ENCODE measurements at regions not wholly inside any gene's neighbourhood (a gene's known extent, or its start where the extent isn't known, plus 50 kb on each side); places are given as distances from the start of the nearest gene placed in this dataset.
"Not testable (repeated sequence)": the region's sequence is repeated elsewhere in the genome, so short reads cannot be mapped to it uniquely, and the experiment has no call there.

- Histone ChIP-seq H3K27ac (ENCODE audit: low read depth, low read length, poor library complexity, severe bottlenecking) (no peak overlapping the region), H3K27me3 (ENCODE audit: insufficient read depth, low read length) (no peaks in the 10 kb centered on the region), H3F3A (ENCODE audit: insufficient read depth, low read length) (no peaks in the 10 kb centered on the region), H4K20me1 (ENCODE audit: insufficient read depth, low read length) (no peaks in the 10 kb centered on the region), H3K9me2 (ENCODE audit: low read depth, low read length) (no peaks in the 10 kb centered on the region), H3K36me3 (ENCODE audit: insufficient read depth, low read length) (no peaks in the 10 kb centered on the region), H3K9ac (ENCODE audit: low read length) (no peak overlapping the region), H3K79me2 (ENCODE audit: insufficient read depth, low read length) (no peaks in the 10 kb centered on the region), H3K9me3 (ENCODE audit: low read length) (no peaks in the 10 kb centered on the region), H2AFZ (ENCODE audit: low read length) (no peak overlapping the region), H3K4me3 (ENCODE audit: low read depth, low read length, poor library complexity, severe bottlenecking) (no peak overlapping the region), H3K4me1 (ENCODE audit: insufficient read depth, low read length, severe bottlenecking) (no peaks in the 10 kb centered on the region), H3K4me2 (ENCODE audit: low read length) (no peak overlapping the region)
- no peak for TF ChIP-seq EZH2 (IDR thresholded peaks at IDR 0.05; ENCODE audit: borderline replicate concordance, low read length)
- no peak for TF ChIP-seq CTCF (IDR thresholded peaks at IDR 0.05; ENCODE audit: low read length)
These were observed 127.8 kb upstream of the CCDC180 start for GRCh38 chr9:97179616-97180015.

- no peaks in the 10 kb centered on the region for H3K79me2 ChIP-seq (ENCODE audit: insufficient read depth, low read length)
- no peaks in the 10 kb centered on the region for H3K9me3 ChIP-seq (ENCODE audit: low read length)
- no peaks in the 10 kb centered on the region for H3K9me2 ChIP-seq (ENCODE audit: low read depth, low read length)
- no peaks in the 10 kb centered on the region for H3K36me3 ChIP-seq (ENCODE audit: insufficient read depth, low read length)
- H3K27me3 ChIP-seq (ENCODE audit: insufficient read depth, low read length): no peaks in the 10 kb centered on the region
- no peak overlapping the region for H3K27ac ChIP-seq (ENCODE audit: low read depth, low read length, poor library complexity, severe bottlenecking)
- no peak overlapping the region for H3K9ac ChIP-seq (ENCODE audit: low read length)
- TF ChIP-seq CTCF (IDR thresholded peaks at IDR 0.05; ENCODE audit: low read length): no peak
- TF ChIP-seq EZH2 (IDR thresholded peaks at IDR 0.05; ENCODE audit: borderline replicate concordance, low read length): no peak
- no peaks in the 10 kb centered on the region for H4K20me1 ChIP-seq (ENCODE audit: insufficient read depth, low read length)
- H3K4me3 ChIP-seq (ENCODE audit: low read depth, low read length, poor library complexity, severe bottlenecking): no peak overlapping the region
- H3K4me1 ChIP-seq (ENCODE audit: insufficient read depth, low read length, severe bottlenecking): no peaks in the 10 kb centered on the region
- H2AFZ ChIP-seq (ENCODE audit: low read length): no peak overlapping the region
- H3F3A ChIP-seq (ENCODE audit: insufficient read depth, low read length): no peaks in the 10 kb centered on the region
- no peak overlapping the region for H3K4me2 ChIP-seq (ENCODE audit: low read length)
These were observed 131.3 kb upstream of the CCDC180 start for GRCh38 chr9:97176206-97176605.

GRCh38 chr9:97168174-97168573, 129.2 kb upstream of the CTSV start:
- H4K20me1 ChIP-seq (ENCODE audit: insufficient read depth, low read length); H3K79me2 ChIP-seq (ENCODE audit: insufficient read depth, low read length); H3K4me3 ChIP-seq (ENCODE audit: low read depth, low read length, poor library complexity, severe bottlenecking); H3F3A ChIP-seq (ENCODE audit: insufficient read depth, low read length); H3K4me2 ChIP-seq (ENCODE audit: low read length); H3K27ac ChIP-seq (ENCODE audit: low read depth, low read length, poor library complexity, severe bottlenecking); H3K4me1 ChIP-seq (ENCODE audit: insufficient read depth, low read length, severe bottlenecking); H2AFZ ChIP-seq (ENCODE audit: low read length); H3K9me3 ChIP-seq (ENCODE audit: low read length); H3K9ac ChIP-seq (ENCODE audit: low read length); H3K9me2 ChIP-seq (ENCODE audit: low read depth, low read length); H3K27me3 ChIP-seq (ENCODE audit: insufficient read depth, low read length); H3K36me3 ChIP-seq (ENCODE audit: insufficient read depth, low read length): not testable (repeated sequence)

- H3K27me3 ChIP-seq (ENCODE audit: insufficient read depth, low read length); H3K36me3 ChIP-seq (ENCODE audit: insufficient read depth, low read length); H3K9ac ChIP-seq (ENCODE audit: low read length); H3K27ac ChIP-seq (ENCODE audit: low read depth, low read length, poor library complexity, severe bottlenecking); H3K4me3 ChIP-seq (ENCODE audit: low read depth, low read length, poor library complexity, severe bottlenecking); H3K4me2 ChIP-seq (ENCODE audit: low read length); H3K4me1 ChIP-seq (ENCODE audit: insufficient read depth, low read length, severe bottlenecking); H3F3A ChIP-seq (ENCODE audit: insufficient read depth, low read length); H3K9me2 ChIP-seq (ENCODE audit: low read depth, low read length); H3K79me2 ChIP-seq (ENCODE audit: insufficient read depth, low read length); H4K20me1 ChIP-seq (ENCODE audit: insufficient read depth, low read length); H2AFZ ChIP-seq (ENCODE audit: low read length); H3K9me3 ChIP-seq (ENCODE audit: low read length): not testable (repeated sequence)
These were observed 127.7 kb upstream of the CTSV start for GRCh38 chr9:97166496-97167138.
